ENCODE measurements at regions not wholly inside any gene's neighbourhood (a gene's known extent, or its start where the extent isn't known, plus 50 kb on each side); places are given as distances from the start of the nearest gene placed in this dataset.

GRCh38 chr7:54109501-54109900, 432.7 kb upstream of the VSTM2A start:
- Histone ChIP-seq H2AFZ (ENCODE audit: low read length) (no peak overlapping the region), H3K9me3 (ENCODE audit: low read length) (no peaks in the 10 kb centered on the region), H3F3A (ENCODE audit: low read length, unreplicated experiment) (no peaks in the 10 kb centered on the region), H3K27me3 (ENCODE audit: low read length) (peaks cover 16% of the 10 kb centered on the region), H3K27ac (ENCODE audit: low read length) (no peak overlapping the region), H3K9ac (ENCODE audit: low read length) (no peak overlapping the region), H4K20me1 (ENCODE audit: low read length) (no peaks in the 10 kb centered on the region), H3K4me1 (ENCODE audit: insufficient read depth, low read length) (no peaks in the 10 kb centered on the region), H3K4me3 (ENCODE audit: low read length) (no peak overlapping the region), H3K9me2 (replicated peaks; ENCODE audit: low read length) (no peaks in the 10 kb centered on the region), H3K79me2 (ENCODE audit: low read length) (no peaks in the 10 kb centered on the region), H3K36me3 (ENCODE audit: low read depth, low read length) (no peaks in the 10 kb centered on the region), H3K4me2 (ENCODE audit: low read length) (no peak overlapping the region)
- ATAC-seq: no peak
- CTCF ChIA-PET: no interaction called here
- TF ChIP-seq EZH2phosphoT487 (IDR thresholded peaks at IDR 0.05; ENCODE audit: borderline replicate concordance, low read length): no peak
- no peak for TF ChIP-seq CTCF (conservative IDR thresholded peaks at IDR 0.05; ENCODE audit: low read depth, low read length)
- no peak for TF ChIP-seq EZH2 (IDR thresholded peaks at IDR 0.05; ENCODE audit: low read length, unreplicated experiment)
- no TSS peak for BruUV-seq (replicated peaks)
- DNase-seq: no peak
- POLR2A ChIA-PET (ENCODE audit: unreplicated experiment): no interaction called here
- intact Hi-C loops (cut with micrococcal nuclease): no loop called here

- no peak for ATAC-seq
- Histone ChIP-seq H3K4me1 (ENCODE audit: insufficient read depth, low read length) (no peaks in the 10 kb centered on the region), H3K27me3 (ENCODE audit: low read length) (peaks cover 11% of the 10 kb centered on the region), H3K4me2 (ENCODE audit: low read length) (no peak overlapping the region), H3K27ac (ENCODE audit: low read length) (no peak overlapping the region), H3K9me3 (ENCODE audit: low read length) (no peaks in the 10 kb centered on the region), H3F3A (ENCODE audit: low read length, unreplicated experiment) (no peaks in the 10 kb centered on the region), H4K20me1 (ENCODE audit: low read length) (no peaks in the 10 kb centered on the region), H3K79me2 (ENCODE audit: low read length) (no peaks in the 10 kb centered on the region), H3K36me3 (ENCODE audit: low read depth, low read length) (no peaks in the 10 kb centered on the region), H3K4me3 (ENCODE audit: low read length) (no peak overlapping the region), H3K9me2 (replicated peaks; ENCODE audit: low read length) (no peaks in the 10 kb centered on the region), H2AFZ (ENCODE audit: low read length) (no peak overlapping the region), H3K9ac (ENCODE audit: low read length) (no peak overlapping the region)
- no peak for DNase-seq
- no peak for TF ChIP-seq EZH2 (IDR thresholded peaks at IDR 0.05; ENCODE audit: low read length, unreplicated experiment)
- no peak for TF ChIP-seq EZH2phosphoT487 (IDR thresholded peaks at IDR 0.05; ENCODE audit: borderline replicate concordance, low read length)
- no peak for TF ChIP-seq CTCF (conservative IDR thresholded peaks at IDR 0.05; ENCODE audit: low read depth, low read length)
- intact Hi-C loops (cut with micrococcal nuclease): no loop called here
- ChIA-PET POLR2A (ENCODE audit: unreplicated experiment) (no interaction called here), CTCF (no interaction called here)
- BruUV-seq (replicated peaks): no TSS peak
These were observed 430.2 kb upstream of the VSTM2A start for GRCh38 chr7:54111814-54112511.

GRCh38 chr7:54112567-54112966, 429.6 kb upstream of the VSTM2A start:
- Histone ChIP-seq H3K4me3 (ENCODE audit: low read length) (no peak overlapping the region), H3K9me3 (ENCODE audit: low read length) (no peaks in the 10 kb centered on the region), H3K4me2 (ENCODE audit: low read length) (no peak overlapping the region), H3K27me3 (ENCODE audit: low read length) (peaks cover 7% of the 10 kb centered on the region; the same call in 1 of the 2 replicates), H3K36me3 (ENCODE audit: low read depth, low read length) (no peaks in the 10 kb centered on the region), H3K79me2 (ENCODE audit: low read length) (no peaks in the 10 kb centered on the region), H2AFZ (ENCODE audit: low read length) (no peak overlapping the region), H3K4me1 (ENCODE audit: insufficient read depth, low read length) (no peaks in the 10 kb centered on the region), H3F3A (ENCODE audit: low read length, unreplicated experiment) (no peaks in the 10 kb centered on the region), H3K27ac (ENCODE audit: low read length) (no peak overlapping the region), H3K9me2 (replicated peaks; ENCODE audit: low read length) (no peaks in the 10 kb centered on the region), H4K20me1 (ENCODE audit: low read length) (no peaks in the 10 kb centered on the region), H3K9ac (ENCODE audit: low read length) (no peak overlapping the region)
- ChIA-PET POLR2A (ENCODE audit: unreplicated experiment) (no interaction called here), CTCF (no interaction called here)
- ATAC-seq (no peak), DNase-seq (no peak)
- TF ChIP-seq CTCF (conservative IDR thresholded peaks at IDR 0.05; ENCODE audit: low read depth, low read length) (no peak), EZH2 (IDR thresholded peaks at IDR 0.05; ENCODE audit: low read length, unreplicated experiment) (no peak), EZH2phosphoT487 (IDR thresholded peaks at IDR 0.05; ENCODE audit: borderline replicate concordance, low read length) (no peak)
- intact Hi-C loops (cut with micrococcal nuclease): no loop called here
- no TSS peak for BruUV-seq (replicated peaks)
